Loucy (cell line): ENCODE measurements at regions not wholly inside any gene's neighbourhood (a gene's known extent, or its start where the extent isn't known, plus 50 kb on each side); places are given as distances from the start of the nearest gene placed in this dataset.

Experiments used
- CTCF ChIP-seq: fragments of 200-600 bp; sonication (generic); conservative IDR thresholded peaks from 2 replicates; pipeline ENCODE4 v1.5.1; 2014; ENCODE audit warnings: mild to moderate bottlenecking, antibody characterized with exemption, low read length
- EZH2phosphoT487 ChIP-seq: fragments of 200-600 bp; IDR thresholded peaks from 2 replicates; pipeline ENCODE4 v1.6.1; 2018; ENCODE audit warnings: antibody characterized with exemption, mild to moderate bottlenecking, moderate library complexity, borderline replicate concordance

GRCh38 chr3:105032541-105032940 lies 334.2 kb upstream of the ALCAM start:
- TF ChIP-seq EZH2phosphoT487, result no peak
- no peak for TF ChIP-seq CTCF
